Hematopoietic multipotent progenitor cell treated with erythropoietin and hydrocortisone succinate and interleukin-3 and kit ligand, for 4 days (in vitro differentiated cells): ENCODE measurements at regions not wholly inside any gene's neighbourhood (a gene's known extent, or its start where the extent isn't known, plus 50 kb on each side); places are given as distances from the start of the nearest gene placed in this dataset.
"Not testable (repeated sequence)": the region's sequence is repeated elsewhere in the genome, so short reads cannot be mapped to it uniquely, and the experiment has no call there.

Source experiments
- DNase-seq: peaks from one replicate; pipeline ENCODE4 v3.0.0-alpha.2; 2015

GRCh38 chr6:115053169-115053860 is 710.5 kb upstream of the HS3ST5 start:
- DNase-seq: no peak

DNA sequence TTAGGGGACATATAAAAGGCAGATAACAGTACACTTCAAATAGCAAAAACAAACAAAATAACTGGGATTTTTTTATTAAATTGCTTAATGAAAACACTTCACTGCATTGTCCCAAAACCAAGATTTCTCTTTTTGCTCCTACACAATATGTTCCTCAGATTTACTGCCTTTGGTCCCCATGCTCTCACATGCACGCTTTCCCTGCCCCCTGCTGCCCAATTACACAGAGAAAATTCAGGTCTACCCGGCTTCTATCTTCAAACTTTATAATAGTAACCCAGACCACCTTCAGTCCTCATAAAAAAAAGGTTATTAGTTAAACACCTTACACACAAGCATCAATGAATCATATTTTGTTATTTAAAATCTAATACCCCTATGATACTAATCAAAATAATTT is 673.8 kb upstream of the HS3ST5 start:
- no peak for DNase-seq

DNA sequence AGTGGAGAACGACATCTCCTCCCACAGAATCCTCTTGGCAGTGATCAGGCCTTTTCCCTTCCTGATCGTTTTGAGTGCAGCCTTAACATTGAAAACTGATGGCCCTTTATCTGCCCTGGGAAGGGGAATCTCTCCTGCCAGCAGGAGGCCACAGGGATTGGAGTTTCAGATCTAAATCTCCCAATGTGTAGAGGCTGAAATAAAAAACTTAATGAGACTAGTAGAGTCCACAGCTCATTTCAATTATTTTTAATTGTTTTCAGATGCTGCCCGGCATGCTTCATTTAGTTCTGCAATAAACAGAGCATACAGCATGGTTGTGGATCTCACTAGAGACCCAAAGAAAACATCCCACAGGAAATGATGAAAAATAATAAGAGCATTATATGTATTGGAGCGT is 662.2 kb upstream of the HS3ST5 start:
- no peak for DNase-seq

GRCh38 chr6:115004204-115004603 is 661.4 kb upstream of the HS3ST5 start:
- no peak for DNase-seq

- DNase-seq: no peak
These were observed 659.0 kb upstream of the HS3ST5 start for GRCh38 chr6:115001731-115002350.

GRCh38 chr6:115000736-115001135 is 657.9 kb upstream of the HS3ST5 start:
- no peak for DNase-seq

GRCh38 chr6:114998492-114998891 is 655.7 kb upstream of the HS3ST5 start:
- DNase-seq: no peak

GRCh38 chr6:114997813-114998292 is 655.0 kb upstream of the HS3ST5 start:
- peak; percentile 1 for DNase-seq

DNA sequence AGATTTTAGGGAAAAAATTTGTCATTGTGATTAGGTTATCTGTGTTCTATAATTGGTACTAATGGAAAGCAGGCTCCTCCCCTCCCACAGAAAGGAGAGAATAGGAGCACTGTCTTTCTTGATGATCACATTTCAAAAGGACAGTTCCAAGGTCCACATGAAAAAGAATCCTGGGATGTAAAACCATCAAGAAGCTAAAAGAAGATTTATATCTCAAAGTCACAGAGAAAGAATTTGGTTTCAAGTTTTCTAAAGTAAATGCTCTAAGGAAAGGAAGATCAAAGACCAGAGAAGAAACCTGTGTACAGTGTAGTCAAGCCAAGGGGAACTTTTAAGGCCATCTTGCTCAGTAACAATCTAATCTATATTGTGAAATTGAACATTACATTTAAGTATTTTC is 652.7 kb upstream of the HS3ST5 start:
- no peak for DNase-seq

GRCh38 chr6:114989279-114989964 is 646.6 kb upstream of the HS3ST5 start:
- DNase-seq: peak; percentile 31

- DNase-seq: peak; percentile 9
These were observed 644.5 kb upstream of the HS3ST5 start for GRCh38 chr6:114987281-114987680.

GRCh38 chr6:114955363-114955762 is 612.5 kb upstream of the HS3ST5 start:
- no peak for DNase-seq

GRCh38 chr6:114952229-114952628 is 609.4 kb upstream of the HS3ST5 start:
- no peak for DNase-seq

DNA sequence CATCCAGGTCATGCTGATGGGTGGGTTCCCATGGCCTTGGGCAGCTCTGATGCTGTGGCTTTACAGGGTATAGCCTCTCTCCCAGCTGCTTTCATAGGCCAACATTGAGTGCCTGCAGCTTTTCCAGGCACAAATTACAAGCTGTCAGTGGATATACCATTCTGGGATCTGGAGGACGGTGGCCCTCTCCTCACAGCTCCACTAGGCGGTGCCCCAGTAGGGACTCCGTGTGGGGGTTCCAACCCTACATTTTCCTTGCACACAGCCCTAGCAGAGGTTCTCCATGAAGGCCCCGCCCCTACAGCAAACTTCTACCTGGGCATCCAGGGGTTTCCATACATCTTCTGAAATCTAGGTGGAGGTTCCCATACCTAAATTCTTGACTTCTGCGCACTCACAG is 602.6 kb upstream of the HS3ST5 start:
- DNase-seq: no peak

GRCh38 chr6:114941078-114941477 is 598.3 kb upstream of the HS3ST5 start:
- DNase-seq: no peak

GRCh38 chr6:114940181-114940580 is 597.4 kb upstream of the HS3ST5 start:
- DNase-seq: no peak

DNA sequence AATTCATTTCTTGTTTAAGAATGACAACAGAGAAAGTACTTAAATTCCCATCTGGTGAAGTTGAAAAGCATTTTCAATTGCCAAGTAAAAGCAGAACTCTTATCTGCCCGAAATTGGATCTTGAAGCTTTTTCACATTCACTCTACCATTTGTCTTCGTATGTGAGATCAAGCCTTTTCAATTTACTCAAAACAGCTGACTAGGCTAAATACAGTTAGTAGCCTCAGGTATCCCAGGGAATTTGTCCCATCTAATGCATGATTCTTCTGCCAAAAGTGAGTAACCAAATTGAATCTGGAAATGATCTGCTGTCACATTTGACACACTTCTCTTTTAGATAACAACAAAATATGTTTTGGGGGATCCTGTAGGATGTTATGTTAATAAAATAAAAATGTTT is 596.8 kb upstream of the HS3ST5 start:
- DNase-seq: no peak

DNA sequence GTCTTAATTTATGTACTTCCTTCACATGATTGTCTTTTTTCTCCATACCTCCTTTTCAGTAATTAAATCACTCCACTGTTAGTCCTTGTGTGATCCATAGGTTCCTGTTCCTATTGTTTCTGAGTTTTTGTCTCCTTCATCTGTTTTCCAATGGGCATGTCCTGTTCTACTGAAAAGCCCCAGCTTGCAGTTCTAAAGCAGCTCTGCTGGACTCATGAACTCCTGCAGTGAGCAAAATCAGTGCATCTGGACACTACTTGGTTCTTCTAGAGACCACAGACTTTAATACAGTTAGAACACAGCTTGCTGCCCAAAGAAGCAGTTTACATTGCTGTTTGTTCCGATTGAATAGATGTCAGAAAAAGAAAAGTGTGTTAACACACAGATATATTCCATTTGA is 593.3 kb upstream of the HS3ST5 start:
- DNase-seq: no peak

DNA sequence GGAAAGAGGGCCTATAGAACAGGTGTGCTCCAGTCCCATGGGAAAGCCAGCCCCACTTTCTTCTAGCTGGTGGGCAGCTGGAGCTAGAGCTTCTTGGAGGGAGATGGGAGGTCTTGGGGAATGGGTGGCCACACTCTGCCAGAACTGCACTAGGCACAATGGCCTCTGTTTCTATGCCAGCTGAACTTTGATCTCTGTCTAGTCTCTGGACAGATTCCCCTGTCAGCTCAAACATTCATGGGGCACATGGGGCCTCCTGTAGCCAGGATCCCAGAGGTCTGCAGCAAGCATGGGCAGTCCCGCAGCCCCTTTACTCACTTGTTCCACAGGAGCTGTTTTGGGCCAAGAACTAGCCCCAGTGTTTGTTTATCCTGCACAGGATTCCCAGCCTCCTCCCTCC is 591.3 kb upstream of the HS3ST5 start:
- no peak for DNase-seq

- DNase-seq: not testable (repeated sequence)
These were observed 585.9 kb upstream of the HS3ST5 start for GRCh38 chr6:114928731-114929130.

DNA sequence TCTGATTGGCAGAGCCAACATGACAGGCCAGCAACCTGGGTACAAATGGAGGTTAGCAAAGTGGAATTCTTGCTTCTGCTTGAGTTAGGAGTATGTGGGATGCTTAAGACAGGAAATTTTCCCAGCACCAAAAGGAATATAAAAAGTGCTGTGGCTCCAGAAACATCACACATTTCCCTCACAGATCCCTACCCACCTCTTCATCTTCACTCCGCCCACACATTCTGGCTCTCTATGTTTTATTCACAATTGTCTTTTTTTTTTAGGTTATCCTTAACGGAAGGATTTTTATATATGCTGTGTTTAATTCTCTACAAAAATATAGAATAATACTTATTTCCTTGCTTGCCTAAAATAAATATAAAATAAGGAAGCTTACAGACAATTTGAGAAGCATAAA is 563.3 kb upstream of the HS3ST5 start:
- no peak for DNase-seq

DNA sequence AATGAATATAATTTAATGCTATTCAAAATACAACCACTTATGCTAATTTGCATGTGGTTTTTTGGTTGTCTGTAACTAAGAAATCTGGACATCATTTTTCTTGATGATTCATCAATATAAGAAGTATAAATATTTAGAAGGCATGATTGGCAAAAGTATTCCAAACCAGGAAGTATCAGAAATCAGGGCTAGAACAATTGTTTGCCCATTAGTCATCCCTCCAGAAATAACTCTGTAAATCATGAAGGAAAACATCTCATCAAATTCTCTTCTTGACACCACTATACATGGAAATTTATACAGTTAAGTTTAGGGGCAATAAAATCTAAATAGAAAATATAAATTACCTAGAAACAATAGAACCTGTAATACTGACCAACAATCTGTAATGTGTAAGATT is 554.7 kb upstream of the HS3ST5 start:
- no peak for DNase-seq

DNA sequence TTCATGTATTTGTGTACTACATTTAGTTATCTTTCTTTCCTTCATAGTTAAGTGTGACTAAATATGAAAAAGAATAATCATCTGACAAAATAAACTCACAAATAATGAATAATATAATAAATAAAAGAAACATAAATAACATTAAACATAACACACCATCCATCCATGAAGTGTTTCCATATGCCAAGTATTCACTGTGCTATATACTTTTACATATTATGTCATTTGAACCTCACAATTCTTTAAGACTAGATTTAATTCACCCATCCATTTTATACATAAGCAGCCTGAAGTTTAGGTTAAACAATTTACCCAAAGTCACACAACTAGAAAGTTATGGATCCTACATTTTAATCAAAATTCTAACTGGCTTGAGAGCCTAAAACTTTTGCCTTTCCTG is 549.4 kb upstream of the HS3ST5 start:
- no peak for DNase-seq

GRCh38 chr6:114888241-114888640 is 545.4 kb upstream of the HS3ST5 start:
- no peak for DNase-seq
